ENCODE measurements at regions not wholly inside any gene's neighbourhood (a gene's known extent, or its start where the extent isn't known, plus 50 kb on each side); places are given as distances from the start of the nearest gene placed in this dataset.

GRCh38 chr1:187948170-187948794 is 1119.5 kb downstream of the PLA2G4A start:
- H3K9me2 ChIP-seq (ENCODE audit: low read depth, low read length), result no peaks in the 10 kb centered on the region
- H3K4me2 ChIP-seq (ENCODE audit: low read length), result no peak overlapping the region
- no peak overlapping the region for H2AFZ ChIP-seq (ENCODE audit: low read length)
- no peak overlapping the region for H3K27ac ChIP-seq (ENCODE audit: low read depth, low read length, poor library complexity, severe bottlenecking)
- H3K27me3 ChIP-seq (ENCODE audit: insufficient read depth, low read length), result no peaks in the 10 kb centered on the region
- no peaks in the 10 kb centered on the region for H3K79me2 ChIP-seq (ENCODE audit: insufficient read depth, low read length)
- H4K20me1 ChIP-seq (ENCODE audit: insufficient read depth, low read length), result no peaks in the 10 kb centered on the region
- H3F3A ChIP-seq (ENCODE audit: insufficient read depth, low read length), result no peaks in the 10 kb centered on the region
- H3K9ac ChIP-seq (ENCODE audit: low read length), result no peak overlapping the region
- H3K9me3 ChIP-seq (ENCODE audit: low read length), result no peaks in the 10 kb centered on the region
- no peaks in the 10 kb centered on the region for H3K4me1 ChIP-seq (ENCODE audit: insufficient read depth, low read length, severe bottlenecking)
- H3K36me3 ChIP-seq (ENCODE audit: insufficient read depth, low read length), result no peaks in the 10 kb centered on the region
- TF ChIP-seq, protein P1, sequence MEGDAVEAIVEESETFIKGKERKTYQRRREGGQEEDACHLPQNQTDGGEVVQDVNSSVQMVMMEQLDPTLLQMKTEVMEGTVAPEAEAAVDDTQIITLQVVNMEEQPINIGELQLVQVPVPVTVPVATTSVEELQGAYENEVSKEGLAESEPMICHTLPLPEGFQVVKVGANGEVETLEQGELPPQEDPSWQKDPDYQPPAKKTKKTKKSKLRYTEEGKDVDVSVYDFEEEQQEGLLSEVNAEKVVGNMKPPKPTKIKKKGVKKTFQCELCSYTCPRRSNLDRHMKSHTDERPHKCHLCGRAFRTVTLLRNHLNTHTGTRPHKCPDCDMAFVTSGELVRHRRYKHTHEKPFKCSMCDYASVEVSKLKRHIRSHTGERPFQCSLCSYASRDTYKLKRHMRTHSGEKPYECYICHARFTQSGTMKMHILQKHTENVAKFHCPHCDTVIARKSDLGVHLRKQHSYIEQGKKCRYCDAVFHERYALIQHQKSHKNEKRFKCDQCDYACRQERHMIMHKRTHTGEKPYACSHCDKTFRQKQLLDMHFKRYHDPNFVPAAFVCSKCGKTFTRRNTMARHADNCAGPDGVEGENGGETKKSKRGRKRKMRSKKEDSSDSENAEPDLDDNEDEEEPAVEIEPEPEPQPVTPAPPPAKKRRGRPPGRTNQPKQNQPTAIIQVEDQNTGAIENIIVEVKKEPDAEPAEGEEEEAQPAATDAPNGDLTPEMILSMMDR (IDR thresholded peaks at IDR 0.05; ENCODE audit: low read length), result no peak
- TF ChIP-seq EZH2 (IDR thresholded peaks at IDR 0.05; ENCODE audit: borderline replicate concordance, low read length), result no peak
- H3K4me3 ChIP-seq (ENCODE audit: low read depth, low read length, poor library complexity, severe bottlenecking), result no peak overlapping the region

DNA sequence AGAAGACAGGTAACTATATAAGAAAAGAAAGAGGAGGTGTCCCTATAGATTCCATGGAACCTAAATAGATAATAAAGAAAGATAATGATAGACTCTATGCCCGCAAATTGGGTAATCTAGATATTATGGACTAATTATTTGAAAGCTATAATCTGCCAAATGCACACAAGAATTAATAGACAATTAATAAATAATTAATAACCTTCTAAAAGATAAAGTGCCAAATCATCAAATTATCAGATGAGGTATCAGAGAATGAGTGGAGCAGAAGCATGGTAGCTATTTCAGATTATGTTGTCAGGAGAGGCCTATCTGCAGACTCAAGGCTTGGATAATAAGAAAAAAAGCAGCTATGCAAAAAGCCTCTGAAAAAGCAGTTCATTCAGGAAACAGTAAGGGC is 1120.8 kb downstream of the PLA2G4A start:
- H3K79me2 ChIP-seq (ENCODE audit: insufficient read depth, low read length), result no peaks in the 10 kb centered on the region
- no peak overlapping the region for H2AFZ ChIP-seq (ENCODE audit: low read length)
- H3K4me3 ChIP-seq (ENCODE audit: low read depth, low read length, poor library complexity, severe bottlenecking), result no peak overlapping the region
- H3K4me1 ChIP-seq (ENCODE audit: insufficient read depth, low read length, severe bottlenecking), result no peaks in the 10 kb centered on the region
- no peaks in the 10 kb centered on the region for H3K9me2 ChIP-seq (ENCODE audit: low read depth, low read length)
- no peak overlapping the region for H3K27ac ChIP-seq (ENCODE audit: low read depth, low read length, poor library complexity, severe bottlenecking)
- TF ChIP-seq, protein P1 (IDR thresholded peaks at IDR 0.05; ENCODE audit: low read length), result no peak
- no peak for TF ChIP-seq EZH2 (IDR thresholded peaks at IDR 0.05; ENCODE audit: borderline replicate concordance, low read length)
- H3K36me3 ChIP-seq (ENCODE audit: insufficient read depth, low read length), result no peaks in the 10 kb centered on the region
- no peak overlapping the region for H3K9ac ChIP-seq (ENCODE audit: low read length)
- no peaks in the 10 kb centered on the region for H4K20me1 ChIP-seq (ENCODE audit: insufficient read depth, low read length)
- no peaks in the 10 kb centered on the region for H3K9me3 ChIP-seq (ENCODE audit: low read length)
- no peaks in the 10 kb centered on the region for H3K27me3 ChIP-seq (ENCODE audit: insufficient read depth, low read length)
- no peak overlapping the region for H3K4me2 ChIP-seq (ENCODE audit: low read length)
- no peaks in the 10 kb centered on the region for H3F3A ChIP-seq (ENCODE audit: insufficient read depth, low read length)

DNA sequence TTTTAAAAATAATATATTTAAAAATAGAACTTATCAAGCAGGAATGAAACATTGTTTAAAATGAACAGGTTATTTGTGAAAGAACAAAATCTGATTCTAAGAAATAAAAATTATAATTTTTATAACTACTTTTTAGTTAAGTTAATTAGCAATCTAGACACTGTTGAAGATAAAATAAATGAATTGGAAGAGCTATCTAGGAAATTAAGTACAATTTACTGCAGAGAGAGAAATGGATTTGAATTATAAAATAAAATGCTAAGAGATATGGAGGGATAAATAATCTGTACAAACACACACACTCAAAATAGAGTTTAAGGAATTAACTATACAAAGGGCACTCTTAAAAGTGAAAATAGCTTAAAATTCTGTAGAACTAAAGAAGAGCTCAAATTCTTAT is 1123.1 kb downstream of the PLA2G4A start:
- H3K4me2 ChIP-seq (ENCODE audit: low read length), result no peak overlapping the region
- no peaks in the 10 kb centered on the region for H3K36me3 ChIP-seq (ENCODE audit: insufficient read depth, low read length)
- H3K9ac ChIP-seq (ENCODE audit: low read length), result no peak overlapping the region
- H3K27me3 ChIP-seq (ENCODE audit: insufficient read depth, low read length), result no peaks in the 10 kb centered on the region
- no peaks in the 10 kb centered on the region for H3F3A ChIP-seq (ENCODE audit: insufficient read depth, low read length)
- no peaks in the 10 kb centered on the region for H3K4me1 ChIP-seq (ENCODE audit: insufficient read depth, low read length, severe bottlenecking)
- TF ChIP-seq, protein P1 (IDR thresholded peaks at IDR 0.05; ENCODE audit: low read length), result no peak
- no peak for TF ChIP-seq EZH2 (IDR thresholded peaks at IDR 0.05; ENCODE audit: borderline replicate concordance, low read length)
- H3K9me2 ChIP-seq (ENCODE audit: low read depth, low read length), result no peaks in the 10 kb centered on the region
- H3K27ac ChIP-seq (ENCODE audit: low read depth, low read length, poor library complexity, severe bottlenecking), result no peak overlapping the region
- no peak overlapping the region for H3K4me3 ChIP-seq (ENCODE audit: low read depth, low read length, poor library complexity, severe bottlenecking)
- H3K79me2 ChIP-seq (ENCODE audit: insufficient read depth, low read length), result no peaks in the 10 kb centered on the region
- no peaks in the 10 kb centered on the region for H3K9me3 ChIP-seq (ENCODE audit: low read length)
- H2AFZ ChIP-seq (ENCODE audit: low read length), result no peak overlapping the region
- no peaks in the 10 kb centered on the region for H4K20me1 ChIP-seq (ENCODE audit: insufficient read depth, low read length)
